GM12878 (cell line): ENCODE measurements at regions not wholly inside any gene's neighbourhood (a gene's known extent, or its start where the extent isn't known, plus 50 kb on each side); places are given as distances from the start of the nearest gene placed in this dataset.

Experiments used
- ATAC-seq: fragments of 200-7000 bp; cut with Tn5 transposase; 3 replicates; pipeline ENCODE4 v1.9.1; 2020; ENCODE audit warnings: mild to moderate bottlenecking, moderate library complexity
- BruUV-seq: library from RNA; stranded (reverse); fragments of 400-500 nt; replicated peaks from 2 replicates; lab custom pipeline; 2021; lab: Mats Ljungman, UMichigan
- CTCF ChIA-PET: fragments of 300-600 bp; sonication (Branson Sonifier 250); formaldehyde crosslinking; extraction: SDS; loops from one replicate; lab custom pipeline; 2021; ENCODE audit warnings: inconsistent platforms; lab: Yijun Ruan, JAX
- POLR2A ChIA-PET: fragments of 350-600 bp; formaldehyde crosslinking; extraction: SDS; loops from one replicate; lab custom pipeline; 2021; ENCODE audit warnings: inconsistent platforms; lab: Charles Lee
- RAD21 ChIA-PET: fragments of 300-600 bp; sonication (Branson Sonifier 250); formaldehyde crosslinking; loops from one replicate; lab custom pipeline; 2023; ENCODE audit warnings: antibody characterized with exemption; ENCODE audit not compliant: unreplicated experiment; lab: Charles Lee
- SMC1A ChIA-PET: fragments of 300-600 bp; sonication (Branson Sonifier 250); formaldehyde crosslinking; loops from one replicate; lab custom pipeline; 2023; ENCODE audit not compliant: unreplicated experiment, uncharacterized antibody; lab: Charles Lee
- DNase-seq: peaks from one replicate; pipeline ENCODE4 v3.0.0-alpha.2; 2011; ENCODE audit warnings: low read depth, low spot score
- FAIRE-seq: peaks from 3 replicates; lab custom pipeline; 2011; peaks lifted over from hg19 to GRCh38; lab: Jason Lieb, UNC
- H2AFZ ChIP-seq: 2 replicates; pipeline ENCODE4 v1.6.0; 2011; ENCODE audit warnings: low read depth, low read length, control low read depth; ENCODE audit not compliant: control insufficient read depth
- H3K27ac ChIP-seq: 2 replicates; pipeline ENCODE4 v1.5.1; 2011; ENCODE audit warnings: control low read depth; ENCODE audit not compliant: control insufficient read depth, insufficient read depth
- H3K27me3 ChIP-seq, 2 experiments: replicated peaks in 1 of 2; 2 replicates each; pipeline versions ENCODE4 v1.6.0 to v1.6.1; 2011; ENCODE audit warnings: low read length in 1 of 2; ENCODE audit not compliant: control insufficient read depth in 2 of 2, insufficient read depth in 2 of 2
- H3K36me3 ChIP-seq, 2 experiments: 2 replicates each; pipeline ENCODE4 v1.5.1; 2011; ENCODE audit warnings: low read length in 1 of 2; ENCODE audit not compliant: control insufficient read depth in 2 of 2, insufficient read depth in 2 of 2
- H3K4me1 ChIP-seq: 2 replicates; pipeline ENCODE4 v1.6.1; 2011; ENCODE audit warnings: mild to moderate bottlenecking, low read length, moderate library complexity, mixed read lengths; ENCODE audit not compliant: control insufficient read depth, insufficient read depth
- H3K4me2 ChIP-seq: 2 replicates; pipeline ENCODE4 v1.6.0; 2011; ENCODE audit warnings: control low read depth; ENCODE audit not compliant: control insufficient read depth, insufficient read depth
- H3K4me3 ChIP-seq: fragments of 200-600 bp; sonication (generic); 2 replicates; pipeline ENCODE4 v1.5.1; 2016
- H3K79me2 ChIP-seq: 2 replicates; pipeline ENCODE4 v1.6.0; 2011; ENCODE audit warnings: low read length; ENCODE audit not compliant: control insufficient read depth, insufficient read depth
- H3K9ac ChIP-seq: 2 replicates; pipeline ENCODE4 v1.8.0; 2011; ENCODE audit warnings: low read length, control low read depth, mixed read lengths; ENCODE audit not compliant: control insufficient read depth, insufficient read depth
- H3K9me3 ChIP-seq: replicated peaks from 3 replicates; pipeline ENCODE4 v1.5.1; 2011; ENCODE audit warnings: mild to moderate bottlenecking, low read length; ENCODE audit not compliant: control insufficient read depth, insufficient read depth
- H4K20me1 ChIP-seq: 2 replicates; pipeline ENCODE4 v1.6.0; 2011; ENCODE audit not compliant: control insufficient read depth, insufficient read depth
- CEBPZ ChIP-seq: fragments of 150-350 bp; IDR thresholded peaks from 2 replicates; pipeline ENCODE4 v1.6.1; 2016; ENCODE audit warnings: low read depth, low read length
- EZH2 ChIP-seq: IDR thresholded peaks from 2 replicates; pipeline ENCODE4 v1.6.1; 2012; ENCODE audit warnings: low read depth, mild to moderate bottlenecking, control low read depth, inconsistent platforms, low read length, borderline replicate concordance; ENCODE audit not compliant: control insufficient read depth
- NBN ChIP-seq: fragments of 450-650 bp; IDR thresholded peaks from 2 replicates; pipeline ENCODE4 v1.6.1; 2016
- SRF ChIP-seq, 2 experiments: IDR thresholded peaks; 2 replicates each; pipeline ENCODE4 v1.6.1; 2011; ENCODE audit warnings: low read depth in 2 of 2, low read length in 2 of 2, mild to moderate bottlenecking in 1 of 2, moderate library complexity in 1 of 2
- STAT3 ChIP-seq: IDR thresholded peaks from 2 replicates; pipeline ENCODE4 v1.6.1; 2011; ENCODE audit warnings: low read depth, low read length, improper control_type of control experiment
- ZNF384 ChIP-seq: IDR thresholded peaks from 2 replicates; pipeline ENCODE4 v1.6.1; 2012; ENCODE audit warnings: low read depth, mild to moderate bottlenecking, low read length, improper control_type of control experiment, borderline replicate concordance
- ZNF592 ChIP-seq: fragments of 450-650 bp; IDR thresholded peaks from 2 replicates; pipeline ENCODE4 v1.6.1; 2017; ENCODE audit warnings: mild to moderate bottlenecking, moderate library complexity
- in situ Hi-C: fragments of 300-500 bp; cut with MboI; formaldehyde crosslinking; loops from 9 replicates; pipeline ENCODE4 v1.14.3; 2018; ENCODE audit warnings: mixed read lengths
- intact Hi-C: fragments of 100-400 bp; cut with micrococcal nuclease; formaldehyde crosslinking; loops from one replicate; pipeline ENCODE4 v1.14.2; 2022; ENCODE audit not compliant: unreplicated experiment
- TF ChIP-seq, protein P1 (sequence below): fragments of 450-650 bp; IDR thresholded peaks from 2 replicates; pipeline ENCODE4 v1.6.1; 2017; ENCODE audit warnings: mild to moderate bottlenecking

DNA sequence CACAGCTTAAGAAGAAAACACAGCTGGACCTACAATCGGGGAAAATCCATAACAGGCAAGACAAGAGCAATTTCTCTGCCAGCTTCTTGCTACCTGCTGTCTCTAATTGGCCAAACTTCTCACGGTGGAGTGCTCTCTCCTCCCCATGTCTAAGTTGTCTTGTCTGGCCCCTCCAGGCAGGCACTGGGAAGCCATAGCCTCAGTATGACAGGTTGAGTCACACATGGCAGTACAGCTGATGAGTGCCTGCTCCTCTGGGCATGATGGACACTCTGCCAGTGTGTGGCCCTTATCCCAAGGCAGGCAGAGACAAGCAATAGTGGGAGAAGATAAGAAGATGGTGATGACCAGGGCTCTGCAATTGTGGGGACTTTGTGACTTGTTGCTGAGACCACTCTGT, 551.8 kb downstream of the DIPK2A start (continued):
- TF ChIP-seq CEBPZ (no peak), SRF (IDR thresholded peaks at IDR 0.05; ENCODE audit: low read depth in 2 of 2, low read length in 2 of 2) (no peak), ZNF592 (no peak), ZNF384 (no peak), NBN (no peak)
- TF ChIP-seq, all 136 proteins: peak for 0

DNA sequence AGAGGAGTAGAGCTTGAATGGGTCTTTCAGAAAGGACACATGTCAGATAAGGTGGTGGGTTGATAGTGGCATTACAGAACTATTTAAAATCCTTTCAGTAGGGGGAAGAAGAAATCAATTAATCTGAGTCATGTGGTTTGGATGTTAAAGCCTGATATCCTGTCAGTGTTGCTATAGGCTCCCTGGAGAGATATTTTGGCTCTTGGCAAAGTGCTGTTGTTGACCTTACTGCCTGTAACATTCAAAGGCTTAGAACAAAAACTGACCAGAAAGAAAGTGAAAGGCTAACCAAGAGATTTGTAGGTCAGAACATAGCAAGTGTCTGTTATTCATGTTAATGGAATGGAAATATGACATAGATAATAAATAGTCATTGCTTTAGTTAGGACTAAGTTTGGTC, 552.9 kb downstream of the DIPK2A start:
- H3K4me2 ChIP-seq = no peak overlapping the region
- H3K36me3 ChIP-seq = no peaks in the 10 kb centered on the region
- POLR2A ChIA-PET = no interaction called here
- TF ChIP-seq STAT3 (no peak), EZH2 (no peak)
- TF ChIP-seq, protein P1, sequence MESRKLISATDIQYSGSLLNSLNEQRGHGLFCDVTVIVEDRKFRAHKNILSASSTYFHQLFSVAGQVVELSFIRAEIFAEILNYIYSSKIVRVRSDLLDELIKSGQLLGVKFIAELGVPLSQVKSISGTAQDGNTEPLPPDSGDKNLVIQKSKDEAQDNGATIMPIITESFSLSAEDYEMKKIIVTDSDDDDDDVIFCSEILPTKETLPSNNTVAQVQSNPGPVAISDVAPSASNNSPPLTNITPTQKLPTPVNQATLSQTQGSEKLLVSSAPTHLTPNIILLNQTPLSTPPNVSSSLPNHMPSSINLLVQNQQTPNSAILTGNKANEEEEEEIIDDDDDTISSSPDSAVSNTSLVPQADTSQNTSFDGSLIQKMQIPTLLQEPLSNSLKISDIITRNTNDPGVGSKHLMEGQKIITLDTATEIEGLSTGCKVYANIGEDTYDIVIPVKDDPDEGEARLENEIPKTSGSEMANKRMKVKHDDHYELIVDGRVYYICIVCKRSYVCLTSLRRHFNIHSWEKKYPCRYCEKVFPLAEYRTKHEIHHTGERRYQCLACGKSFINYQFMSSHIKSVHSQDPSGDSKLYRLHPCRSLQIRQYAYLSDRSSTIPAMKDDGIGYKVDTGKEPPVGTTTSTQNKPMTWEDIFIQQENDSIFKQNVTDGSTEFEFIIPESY = no peak
- H3K9ac ChIP-seq = no peak overlapping the region
- no peaks in the 10 kb centered on the region for H3K9me3 ChIP-seq
- H3K4me1 ChIP-seq = no peaks in the 10 kb centered on the region
- DNase-seq = no peak
- no peaks in the 10 kb centered on the region for H4K20me1 ChIP-seq
- RAD21 ChIA-PET = no interaction called here
- H3K27me3 ChIP-seq = no peaks in the 10 kb centered on the region
- FAIRE-seq = no peak
- H3K79me2 ChIP-seq = no peaks in the 10 kb centered on the region
- CTCF ChIA-PET = interaction anchor here (1.1 kb wide), 1 partner anchor 234 kb away, joined by 3 read pairs; no protein-coding TSS in a partner anchor
- no TSS peak for BruUV-seq
- no peak overlapping the region for H2AFZ ChIP-seq
- SMC1A ChIA-PET = no interaction called here
- H3K27ac ChIP-seq = no peak overlapping the region
- ATAC-seq = no peak
- no peak overlapping the region for H3K4me3 ChIP-seq
- in situ Hi-C loops (no loop called here), intact Hi-C loops (no loop called here)
